Neural progenitor cell (in vitro differentiated cells): ENCODE measurements at regions not wholly inside any gene's neighbourhood (a gene's known extent, or its start where the extent isn't known, plus 50 kb on each side); places are given as distances from the start of the nearest gene placed in this dataset.

Source experiments
- DNase-seq: peaks from one replicate; pipeline ENCODE4 v3.0.0-alpha.2; 2016; ENCODE audit warnings: low spot score
- H2AFZ ChIP-seq: fragments of 200-600 bp; sonication (generic); replicated peaks from 2 replicates; pipeline ENCODE4 v1.6.1; 2016; ENCODE audit warnings: antibody characterized with exemption
- H3F3A ChIP-seq: fragments of 200-600 bp; sonication (generic); 2 replicates; pipeline ENCODE4 v1.6.1; 2016; ENCODE audit warnings: antibody characterized with exemption, low read depth
- H3K27ac ChIP-seq: fragments of 200-600 bp; sonication (generic); 2 replicates; pipeline ENCODE4 v1.5.1; 2016; ENCODE audit warnings: mild to moderate bottlenecking
- H3K27me3 ChIP-seq: fragments of 200-600 bp; sonication (generic); 2 replicates; pipeline ENCODE4 v1.6.1; 2016; ENCODE audit warnings: mild to moderate bottlenecking, moderate library complexity
- H3K36me3 ChIP-seq: fragments of 200-600 bp; sonication (generic); 2 replicates; pipeline ENCODE4 v1.5.1; 2016
- H3K4me1 ChIP-seq: fragments of 200-600 bp; sonication (generic); 2 replicates; pipeline ENCODE4 v1.6.1; 2016; ENCODE audit warnings: mixed run types
- H3K4me2 ChIP-seq: fragments of 200-600 bp; sonication (generic); 2 replicates; pipeline ENCODE4 v1.6.1; 2016
- H3K4me3 ChIP-seq: fragments of 200-600 bp; sonication (generic); 2 replicates; pipeline ENCODE4 v1.5.1; 2016
- H3K79me2 ChIP-seq: fragments of 200-600 bp; sonication (generic); 2 replicates; pipeline ENCODE4 v1.6.1; 2016; ENCODE audit warnings: low read depth
- H3K9ac ChIP-seq: fragments of 200-600 bp; sonication (generic); 2 replicates; pipeline ENCODE4 v1.6.1; 2016
- H3K9me3 ChIP-seq: fragments of 200-600 bp; sonication (generic); 2 replicates; pipeline ENCODE4 v1.5.1; 2016; ENCODE audit warnings: low read depth
- H4K20me1 ChIP-seq: fragments of 200-600 bp; sonication (generic); 2 replicates; pipeline ENCODE4 v1.6.1; 2016; ENCODE audit warnings: low read depth
- H3K27ac Mint-ChIP-seq: 3 replicates; pipeline ENCODE4 v1.8.0; 2021; ENCODE audit warnings: mixed read lengths
- H3K27me3 Mint-ChIP-seq: 2 replicates; pipeline ENCODE4 v1.8.0; 2022; ENCODE audit warnings: low read depth, mild to moderate bottlenecking, inconsistent platforms, moderate library complexity, mixed read lengths; ENCODE audit not compliant: insufficient read depth
- H3K36me3 Mint-ChIP-seq: 3 replicates; pipeline ENCODE4 v1.8.0; 2021; ENCODE audit warnings: mixed read lengths
- H3K4me1 Mint-ChIP-seq: 3 replicates; pipeline ENCODE4 v1.8.0; 2021; ENCODE audit warnings: mixed read lengths
- H3K4me3 Mint-ChIP-seq: 3 replicates; pipeline ENCODE4 v1.8.0; 2021; ENCODE audit warnings: mild to moderate bottlenecking, moderate library complexity, mixed read lengths
- H3K9me3 Mint-ChIP-seq: 3 replicates; pipeline ENCODE4 v1.8.0; 2020; ENCODE audit warnings: mixed read lengths
- CTCF ChIP-seq: fragments of 200-600 bp; sonication (generic); IDR thresholded peaks from 2 replicates; pipeline ENCODE4 v1.5.1; 2017; ENCODE audit warnings: antibody characterized with exemption, mild to moderate bottlenecking
- EZH2 ChIP-seq: fragments of 200-600 bp; sonication (generic); IDR thresholded peaks from 2 replicates; pipeline ENCODE4 v1.6.1; 2017; ENCODE audit warnings: antibody characterized with exemption, mild to moderate bottlenecking, moderate library complexity
- EZH2phosphoT487 ChIP-seq: fragments of 200-600 bp; sonication (generic); IDR thresholded peaks from 2 replicates; pipeline ENCODE4 v1.6.1; 2017; ENCODE audit warnings: antibody characterized with exemption

GRCh38 chr10:24047176-24047575, 161.8 kb upstream of the KIAA1217 start:
- Histone ChIP-seq H3K9ac (no peak overlapping the region), H3K4me3 (no peak overlapping the region), H3K27me3 (no peaks in the 10 kb centered on the region), H3K36me3 (no peaks in the 10 kb centered on the region), H3F3A (no peaks in the 10 kb centered on the region), H3K9me3 (no peaks in the 10 kb centered on the region), H2AFZ (no peak overlapping the region), H3K4me1 (peaks cover 4% of the 10 kb centered on the region), H3K27ac (no peak overlapping the region), H4K20me1 (no peaks in the 10 kb centered on the region), H3K4me2 (no peak overlapping the region), H3K79me2 (no peaks in the 10 kb centered on the region)
- DNase-seq: no peak
- peaks cover 15% of the 10 kb centered on the region for H3K9me3 Mint-ChIP-seq
- H3K36me3 Mint-ChIP-seq: no peaks in the 10 kb centered on the region
- TF ChIP-seq EZH2: no peak
- no peak for TF ChIP-seq EZH2phosphoT487
- TF ChIP-seq CTCF: no peak
- peaks cover 2% of the 10 kb centered on the region for H3K27me3 Mint-ChIP-seq
- no peak overlapping the region for H3K4me3 Mint-ChIP-seq
- no peak overlapping the region for H3K27ac Mint-ChIP-seq
- H3K4me1 Mint-ChIP-seq: peaks cover 9% of the 10 kb centered on the region

- H2AFZ ChIP-seq: no peak overlapping the region
- H3K79me2 ChIP-seq: no peaks in the 10 kb centered on the region
- H3K27ac Mint-ChIP-seq: no peak overlapping the region
Measured at GRCh38 chr10:24054421-24054820, 154.5 kb upstream of the KIAA1217 start.

GRCh38 chr10:24080207-24080606, 128.7 kb upstream of the KIAA1217 start:
- Histone ChIP-seq H3K9me3 (no peaks in the 10 kb centered on the region), H3K79me2 (no peaks in the 10 kb centered on the region), H3F3A (no peaks in the 10 kb centered on the region), H4K20me1 (no peaks in the 10 kb centered on the region), H3K27ac (no peak overlapping the region), H3K9ac (no peak overlapping the region), H2AFZ (peak overlapping the region; percentile 13), H3K4me3 (no peak overlapping the region), H3K4me2 (no peak overlapping the region), H3K4me1 (peaks cover 7% of the 10 kb centered on the region), H3K27me3 (no peaks in the 10 kb centered on the region), H3K36me3 (no peaks in the 10 kb centered on the region)
- TF ChIP-seq EZH2 (no peak), EZH2phosphoT487 (no peak), CTCF (no peak)
- Mint-ChIP-seq H3K27me3 (peaks cover 1% of the 10 kb centered on the region), H3K36me3 (no peaks in the 10 kb centered on the region), H3K9me3 (peaks cover 2% of the 10 kb centered on the region), H3K4me1 (peaks cover 10% of the 10 kb centered on the region), H3K27ac (no peak overlapping the region), H3K4me3 (no peak overlapping the region)
- DNase-seq: no peak

More at GRCh38 chr10:24054421-24054820, 154.5 kb upstream of the KIAA1217 start:
- no peaks in the 10 kb centered on the region for H3K9me3 ChIP-seq
- Mint-ChIP-seq H3K4me3 (no peak overlapping the region), H3K9me3 (peaks cover 13% of the 10 kb centered on the region), H3K36me3 (no peaks in the 10 kb centered on the region), H3K27me3 (peaks cover 2% of the 10 kb centered on the region), H3K4me1 (no peaks in the 10 kb centered on the region)
- no peak overlapping the region for H3K4me2 ChIP-seq
- H3F3A ChIP-seq: no peaks in the 10 kb centered on the region
- no peak for TF ChIP-seq CTCF
- TF ChIP-seq EZH2: no peak
- no peak for TF ChIP-seq EZH2phosphoT487
- peaks cover 3% of the 10 kb centered on the region for H3K4me1 ChIP-seq
- no peak overlapping the region for H3K9ac ChIP-seq
- H3K27me3 ChIP-seq: no peaks in the 10 kb centered on the region
- no peak overlapping the region for H3K4me3 ChIP-seq
- no peak overlapping the region for H3K27ac ChIP-seq
- H3K36me3 ChIP-seq: no peaks in the 10 kb centered on the region
- H4K20me1 ChIP-seq: no peaks in the 10 kb centered on the region
- DNase-seq: no peak
